ENCODE measurements at regions not wholly inside any gene's neighbourhood (a gene's known extent, or its start where the extent isn't known, plus 50 kb on each side); places are given as distances from the start of the nearest gene placed in this dataset.
A peak's percentile ranks its signal among the peaks of the same experiment; 100 is the strongest.

DNA sequence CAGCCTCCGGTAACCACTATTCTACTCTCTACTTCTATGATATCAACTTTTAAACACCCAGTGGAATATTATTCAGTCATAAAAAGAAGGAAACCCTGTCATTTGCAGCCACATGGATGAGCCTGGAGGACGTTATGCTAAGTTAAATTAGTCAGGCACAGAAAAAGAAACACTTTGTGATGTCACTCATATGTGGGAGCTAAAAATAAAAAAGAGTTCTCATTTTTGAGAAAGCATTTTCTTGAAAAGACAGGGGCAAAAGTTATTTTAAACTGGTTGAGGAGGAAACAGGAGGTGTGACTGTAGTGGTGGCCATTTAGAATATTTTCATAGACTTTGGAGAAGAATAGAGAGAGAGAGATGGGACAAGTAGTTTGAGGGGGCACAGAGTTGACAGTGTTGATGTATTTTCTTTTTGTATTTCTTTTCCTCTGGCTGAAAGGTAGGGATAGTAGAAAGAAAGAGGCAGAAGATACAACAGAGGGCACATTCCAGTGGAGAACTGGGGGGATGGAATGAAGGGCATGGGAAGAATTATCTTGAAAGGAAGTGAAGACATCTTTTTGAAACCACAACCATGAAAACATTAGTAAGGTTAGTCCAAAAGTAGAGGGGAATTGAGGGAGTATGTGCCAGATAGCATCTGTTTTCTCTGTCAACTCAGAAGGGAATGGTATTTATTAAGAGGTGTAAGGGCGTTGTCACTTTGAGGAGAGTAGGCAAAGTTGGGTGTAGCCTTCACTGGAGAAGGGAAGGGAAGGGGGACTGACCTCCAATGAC is 181.3 kb upstream of the GMDS start:
- no peaks in the 10 kb centered on the region for H3K27me3 ChIP-seq (ENCODE audit: control insufficient read depth in 1 of 2, insufficient read depth in 2 of 2, low read length in 2 of 2)
- in situ Hi-C loops (cut with HindIII; ENCODE audit: extremely low pct_ligation_motif_present, low pct_unique_long_range_greater_than_20kb): no loop called here
- H2AFZ ChIP-seq (ENCODE audit: low read length): no peak overlapping the region
- intact Hi-C loops (cut with micrococcal nuclease; ENCODE audit: unreplicated experiment): no loop called here
- FAIRE-seq: no peak
- ATAC-seq: no peak
- H3K4me3 ChIP-seq (replicated peaks in 1 of 3; ENCODE audit: insufficient read depth in 1 of 3, low read depth in 2 of 3, low read length in 3 of 3): no peak overlapping the region
- no peak for DNase-seq (ENCODE audit: low spot score)
- ChIA-PET POLR2A (no interaction called here), CTCF (ENCODE audit: low intra/inter-chr PET ratio, low total read pairs) (no interaction called here)
- no TSS peak for BruUV-seq (replicated peaks)
- H3K79me2 ChIP-seq (ENCODE audit: insufficient read depth, low read length): no peaks in the 10 kb centered on the region
- WGBS (ENCODE audit: low lambda C conversion rate): 84% methylated on average over 3 of the region's 3 CpGs
- TF ChIP-seq CREB1 (IDR thresholded peaks at IDR 0.05): 0 out of 2 replicates have a peak, but pooled peaks have one; percentile 8
- no peak for TF ChIP-seq CREB1 (CRISPR knock-in tag; IDR thresholded peaks at IDR 0.05)
- TF ChIP-seq HOXA7 (CRISPR knock-in tag; IDR thresholded peaks at IDR 0.05): no peak
- TF ChIP-seq RFX3 (CRISPR knock-in tag; IDR thresholded peaks at IDR 0.05): no peak
- TF ChIP-seq, protein P1, sequence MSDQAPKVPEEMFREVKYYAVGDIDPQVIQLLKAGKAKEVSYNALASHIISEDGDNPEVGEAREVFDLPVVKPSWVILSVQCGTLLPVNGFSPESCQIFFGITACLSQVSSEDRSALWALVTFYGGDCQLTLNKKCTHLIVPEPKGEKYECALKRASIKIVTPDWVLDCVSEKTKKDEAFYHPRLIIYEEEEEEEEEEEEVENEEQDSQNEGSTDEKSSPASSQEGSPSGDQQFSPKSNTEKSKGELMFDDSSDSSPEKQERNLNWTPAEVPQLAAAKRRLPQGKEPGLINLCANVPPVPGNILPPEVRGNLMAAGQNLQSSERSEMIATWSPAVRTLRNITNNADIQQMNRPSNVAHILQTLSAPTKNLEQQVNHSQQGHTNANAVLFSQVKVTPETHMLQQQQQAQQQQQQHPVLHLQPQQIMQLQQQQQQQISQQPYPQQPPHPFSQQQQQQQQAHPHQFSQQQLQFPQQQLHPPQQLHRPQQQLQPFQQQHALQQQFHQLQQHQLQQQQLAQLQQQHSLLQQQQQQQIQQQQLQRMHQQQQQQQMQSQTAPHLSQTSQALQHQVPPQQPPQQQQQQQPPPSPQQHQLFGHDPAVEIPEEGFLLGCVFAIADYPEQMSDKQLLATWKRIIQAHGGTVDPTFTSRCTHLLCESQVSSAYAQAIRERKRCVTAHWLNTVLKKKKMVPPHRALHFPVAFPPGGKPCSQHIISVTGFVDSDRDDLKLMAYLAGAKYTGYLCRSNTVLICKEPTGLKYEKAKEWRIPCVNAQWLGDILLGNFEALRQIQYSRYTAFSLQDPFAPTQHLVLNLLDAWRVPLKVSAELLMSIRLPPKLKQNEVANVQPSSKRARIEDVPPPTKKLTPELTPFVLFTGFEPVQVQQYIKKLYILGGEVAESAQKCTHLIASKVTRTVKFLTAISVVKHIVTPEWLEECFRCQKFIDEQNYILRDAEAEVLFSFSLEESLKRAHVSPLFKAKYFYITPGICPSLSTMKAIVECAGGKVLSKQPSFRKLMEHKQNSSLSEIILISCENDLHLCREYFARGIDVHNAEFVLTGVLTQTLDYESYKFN (CRISPR knock-in tag; conservative IDR thresholded peaks at IDR 0.05): no peak
- no peak for TF ChIP-seq RARG (CRISPR knock-in tag; IDR thresholded peaks at IDR 0.05; ENCODE audit: low read depth)
- H4K20me1 ChIP-seq (ENCODE audit: insufficient read depth, low read length): no peaks in the 10 kb centered on the region
- H3K27ac ChIP-seq (ENCODE audit: extremely low read length, insufficient read depth, low read length): no peak overlapping the region
- no peaks in the 10 kb centered on the region for H3K36me3 ChIP-seq (replicated peaks in 1 of 2; ENCODE audit: control insufficient read depth in 1 of 2, insufficient read depth in 2 of 2, low read length in 2 of 2)
- H3K9me3 ChIP-seq (ENCODE audit: low read length): no peaks in the 10 kb centered on the region
- H3K4me1 ChIP-seq (ENCODE audit: insufficient read depth, low read length): no peaks in the 10 kb centered on the region
- no peak overlapping the region for H3K9ac ChIP-seq (ENCODE audit: insufficient read depth, low read depth, low read length)
- H3K4me2 ChIP-seq (ENCODE audit: low read depth, low read length): no peak overlapping the region
